OCI-LY1 (cell line): ENCODE measurements at regions not wholly inside any gene's neighbourhood (a gene's known extent, or its start where the extent isn't known, plus 50 kb on each side); places are given as distances from the start of the nearest gene placed in this dataset.

ENCODE experiments used
- EZH2 ChIP-seq: fragments of 200-600 bp; sonication (generic), shearing (Covaris generic); IDR thresholded peaks from 2 replicates; pipeline ENCODE4 v1.8.0; 2017; ENCODE audit warnings: borderline replicate concordance, mixed run types, mild to moderate bottlenecking, antibody characterized with exemption, low read length, moderate library complexity, mixed read lengths
- TF ChIP-seq, protein P1 (sequence below): fragments of 200-600 bp; sonication (generic), shearing (Covaris generic); IDR thresholded peaks from 2 replicates; pipeline ENCODE4 v1.5.1; 2017; ENCODE audit warnings: mild to moderate bottlenecking, antibody characterized with exemption, low read length, moderate library complexity, mixed read lengths

DNA sequence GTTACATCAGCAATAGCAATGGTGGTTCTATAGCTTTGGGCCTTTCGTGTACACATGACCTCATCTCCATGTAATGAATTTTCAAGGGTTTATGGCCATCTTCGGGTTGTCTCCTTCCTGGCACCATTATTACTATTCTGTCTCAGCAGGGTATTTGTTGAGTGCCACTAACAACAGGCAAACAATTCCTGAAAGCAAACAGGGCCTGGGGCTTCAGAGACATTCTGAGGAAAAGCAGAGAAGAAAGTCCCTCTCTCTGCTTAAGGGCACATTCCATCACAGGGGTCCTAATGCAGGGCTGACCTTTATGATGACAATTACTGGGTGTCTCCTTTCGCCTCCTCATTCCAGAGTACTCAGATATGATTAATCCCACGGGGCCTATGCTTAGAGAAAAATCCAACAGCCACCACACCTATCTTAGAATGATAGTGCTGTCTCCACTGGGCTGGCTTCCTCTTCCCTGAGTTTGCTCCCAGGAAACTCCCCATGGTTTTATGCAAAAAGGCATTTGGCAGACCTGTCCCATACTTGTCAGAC, 540.2 kb upstream of the ZNF462 start:
- no peak for TF ChIP-seq EZH2
- TF ChIP-seq, protein P1, sequence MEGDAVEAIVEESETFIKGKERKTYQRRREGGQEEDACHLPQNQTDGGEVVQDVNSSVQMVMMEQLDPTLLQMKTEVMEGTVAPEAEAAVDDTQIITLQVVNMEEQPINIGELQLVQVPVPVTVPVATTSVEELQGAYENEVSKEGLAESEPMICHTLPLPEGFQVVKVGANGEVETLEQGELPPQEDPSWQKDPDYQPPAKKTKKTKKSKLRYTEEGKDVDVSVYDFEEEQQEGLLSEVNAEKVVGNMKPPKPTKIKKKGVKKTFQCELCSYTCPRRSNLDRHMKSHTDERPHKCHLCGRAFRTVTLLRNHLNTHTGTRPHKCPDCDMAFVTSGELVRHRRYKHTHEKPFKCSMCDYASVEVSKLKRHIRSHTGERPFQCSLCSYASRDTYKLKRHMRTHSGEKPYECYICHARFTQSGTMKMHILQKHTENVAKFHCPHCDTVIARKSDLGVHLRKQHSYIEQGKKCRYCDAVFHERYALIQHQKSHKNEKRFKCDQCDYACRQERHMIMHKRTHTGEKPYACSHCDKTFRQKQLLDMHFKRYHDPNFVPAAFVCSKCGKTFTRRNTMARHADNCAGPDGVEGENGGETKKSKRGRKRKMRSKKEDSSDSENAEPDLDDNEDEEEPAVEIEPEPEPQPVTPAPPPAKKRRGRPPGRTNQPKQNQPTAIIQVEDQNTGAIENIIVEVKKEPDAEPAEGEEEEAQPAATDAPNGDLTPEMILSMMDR: no peak
